K562 (cell line): ENCODE measurements at regions not wholly inside any gene's neighbourhood (a gene's known extent, or its start where the extent isn't known, plus 50 kb on each side); places are given as distances from the start of the nearest gene placed in this dataset.

Source experiments
- BRD4 ChIP-seq: fragments of 200-600 bp; sonication (generic); IDR thresholded peaks from 2 replicates; pipeline ENCODE4 v1.6.1; 2017; ENCODE audit warnings: inconsistent platforms
- CBFA2T3 ChIP-seq: fragments of 450-650 bp; IDR thresholded peaks from 2 replicates; pipeline ENCODE4 v1.6.1; 2017
- MAX ChIP-seq: sonication (generic); formaldehyde crosslinking; IDR thresholded peaks from 2 replicates; pipeline ENCODE4 v1.9.0; 2022; ENCODE audit warnings: mild to moderate bottlenecking, missing genetic modification reagents
- MLLT1 ChIP-seq, 2 experiments: fragments of 450-650 bp; IDR thresholded peaks; 2 replicates each; pipeline ENCODE4 v1.6.1; 2016
- PCBP1 ChIP-seq: fragments of 200-400 bp; formaldehyde crosslinking; IDR thresholded peaks from 2 replicates; pipeline ENCODE4 v1.6.1; 2018; ENCODE audit warnings: mild to moderate bottlenecking, low read depth, low read length; ENCODE audit not compliant: poor library complexity, severe bottlenecking
- SP2 ChIP-seq: IDR thresholded peaks from 2 replicates; pipeline ENCODE4 v1.6.1; 2011; ENCODE audit warnings: mild to moderate bottlenecking, low read depth, low read length, moderate library complexity; ENCODE audit not compliant: poor library complexity, severe bottlenecking; ENCODE audit errors: extremely low read depth
- U2AF1 ChIP-seq: fragments of 200-400 bp; formaldehyde crosslinking; optimal IDR thresholded peaks from 2 replicates; pipeline ENCODE3; 2017; ENCODE audit warnings: mild to moderate bottlenecking, low read depth, low read length, moderate library complexity
- ZBED1 ChIP-seq: IDR thresholded peaks from 2 replicates; pipeline ENCODE4 v1.6.1; 2014
- TF ChIP-seq, protein P1 (sequence below): fragments of 250-450 bp; sonication (Bioruptor Pico); IDR thresholded peaks from 2 replicates; pipeline ENCODE4 v1.4.0; 2020

DNA sequence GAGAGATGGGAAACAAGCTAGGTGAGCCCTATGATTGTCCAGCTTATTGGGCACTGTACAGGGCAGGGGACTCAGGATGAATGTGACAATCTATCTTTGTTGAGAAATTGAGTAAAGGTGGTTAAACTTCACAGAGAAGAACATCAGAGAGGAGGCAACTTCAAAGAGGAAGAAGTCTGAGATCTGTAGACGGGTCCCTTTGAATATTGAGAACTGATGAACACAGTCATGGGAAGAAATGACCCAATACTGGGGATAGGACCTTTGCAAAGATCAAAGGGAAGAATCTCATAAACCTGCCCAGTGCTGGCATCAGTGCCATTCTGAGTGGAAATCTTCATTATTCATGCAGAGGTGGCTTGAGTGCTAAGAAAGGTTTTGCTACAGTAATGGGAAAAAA, 569.7 kb upstream of the KCNMB2 start (continued):
- TF ChIP-seq MLLT1 (IDR thresholded peaks at IDR 0.05), result no peak
- no peak for TF ChIP-seq BRD4
- no peak for TF ChIP-seq SP2
- no peak for TF ChIP-seq PCBP1
- TF ChIP-seq CBFA2T3, result no peak
- no peak for TF ChIP-seq U2AF1
- no peak for TF ChIP-seq MAX (CRISPR knock-in tag)
- TF ChIP-seq ZBED1, result no peak
- TF ChIP-seq, protein P1, sequence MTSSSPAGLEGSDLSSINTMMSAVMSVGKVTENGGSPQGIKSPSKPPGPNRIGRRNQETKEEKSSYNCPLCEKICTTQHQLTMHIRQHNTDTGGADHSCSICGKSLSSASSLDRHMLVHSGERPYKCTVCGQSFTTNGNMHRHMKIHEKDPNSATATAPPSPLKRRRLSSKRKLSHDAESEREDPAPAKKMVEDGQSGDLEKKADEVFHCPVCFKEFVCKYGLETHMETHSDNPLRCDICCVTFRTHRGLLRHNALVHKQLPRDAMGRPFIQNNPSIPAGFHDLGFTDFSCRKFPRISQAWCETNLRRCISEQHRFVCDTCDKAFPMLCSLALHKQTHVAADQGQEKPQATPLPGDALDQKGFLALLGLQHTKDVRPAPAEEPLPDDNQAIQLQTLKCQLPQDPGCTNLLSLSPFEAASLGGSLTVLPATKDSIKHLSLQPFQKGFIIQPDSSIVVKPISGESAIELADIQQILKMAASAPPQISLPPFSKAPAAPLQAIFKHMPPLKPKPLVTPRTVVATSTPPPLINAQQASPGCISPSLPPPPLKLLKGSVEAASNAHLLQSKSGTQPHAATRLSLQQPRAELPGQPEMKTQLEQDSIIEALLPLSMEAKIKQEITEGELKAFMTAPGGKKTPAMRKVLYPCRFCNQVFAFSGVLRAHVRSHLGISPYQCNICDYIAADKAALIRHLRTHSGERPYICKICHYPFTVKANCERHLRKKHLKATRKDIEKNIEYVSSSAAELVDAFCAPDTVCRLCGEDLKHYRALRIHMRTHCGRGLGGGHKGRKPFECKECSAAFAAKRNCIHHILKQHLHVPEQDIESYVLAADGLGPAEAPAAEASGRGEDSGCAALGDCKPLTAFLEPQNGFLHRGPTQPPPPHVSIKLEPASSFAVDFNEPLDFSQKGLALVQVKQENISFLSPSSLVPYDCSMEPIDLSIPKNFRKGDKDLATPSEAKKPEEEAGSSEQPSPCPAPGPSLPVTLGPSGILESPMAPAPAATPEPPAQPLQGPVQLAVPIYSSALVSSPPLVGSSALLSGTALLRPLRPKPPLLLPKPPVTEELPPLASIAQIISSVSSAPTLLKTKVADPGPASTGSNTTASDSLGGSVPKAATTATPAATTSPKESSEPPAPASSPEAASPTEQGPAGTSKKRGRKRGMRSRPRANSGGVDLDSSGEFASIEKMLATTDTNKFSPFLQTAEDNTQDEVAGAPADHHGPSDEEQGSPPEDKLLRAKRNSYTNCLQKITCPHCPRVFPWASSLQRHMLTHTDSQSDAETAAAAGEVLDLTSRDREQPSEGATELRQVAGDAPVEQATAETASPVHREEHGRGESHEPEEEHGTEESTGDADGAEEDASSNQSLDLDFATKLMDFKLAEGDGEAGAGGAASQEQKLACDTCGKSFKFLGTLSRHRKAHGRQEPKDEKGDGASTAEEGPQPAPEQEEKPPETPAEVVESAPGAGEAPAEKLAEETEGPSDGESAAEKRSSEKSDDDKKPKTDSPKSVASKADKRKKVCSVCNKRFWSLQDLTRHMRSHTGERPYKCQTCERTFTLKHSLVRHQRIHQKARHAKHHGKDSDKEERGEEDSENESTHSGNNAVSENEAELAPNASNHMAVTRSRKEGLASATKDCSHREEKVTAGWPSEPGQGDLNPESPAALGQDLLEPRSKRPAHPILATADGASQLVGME, result no peak
- TF ChIP-seq, all 486 proteins: peak for 0
